ENCODE measurements at regions not wholly inside any gene's neighbourhood (a gene's known extent, or its start where the extent isn't known, plus 50 kb on each side); places are given as distances from the start of the nearest gene placed in this dataset.

DNA sequence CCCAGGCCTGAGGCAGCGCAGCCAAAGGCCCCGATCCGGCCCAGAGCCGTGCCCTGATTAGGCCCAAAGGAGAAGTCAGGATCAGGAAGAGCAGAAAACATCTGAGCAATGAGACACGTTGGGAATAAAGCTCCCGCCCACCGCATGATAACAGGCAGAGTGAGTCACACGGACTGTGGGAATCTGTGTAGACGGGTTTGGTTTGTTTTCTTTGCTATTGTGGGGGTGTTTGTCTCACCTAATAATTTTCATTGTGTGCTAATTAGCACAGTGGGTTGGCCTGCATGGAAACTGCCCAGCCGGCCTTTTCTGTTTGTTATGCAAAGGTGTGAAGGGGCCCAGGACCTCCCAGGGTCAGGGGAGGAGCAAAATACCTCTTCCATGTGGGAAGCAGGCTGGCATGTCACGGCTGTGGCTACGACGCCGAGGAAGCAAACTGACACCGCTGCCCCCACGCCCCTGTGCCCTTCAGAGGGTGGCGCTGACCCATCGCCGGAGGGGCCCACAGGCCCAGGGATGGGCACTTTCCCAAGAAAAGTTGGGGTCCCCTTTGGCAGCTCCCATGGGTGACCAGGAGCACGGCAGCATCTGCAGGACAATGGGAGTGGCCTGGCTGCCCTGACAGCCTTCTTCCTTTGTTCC is 68.4 kb upstream of the CTDP1 start:
- Histone ChIP-seq H2AFZ (ENCODE audit: low read length) (no peak overlapping the region), H3K4me2 (ENCODE audit: low read length) (no peak overlapping the region), H4K20me1 (ENCODE audit: insufficient read depth, low read length) (no peaks in the 10 kb centered on the region), H3K4me1 (ENCODE audit: insufficient read depth, low read length, poor library complexity, severe bottlenecking) (no peaks in the 10 kb centered on the region), H3K4me3 (ENCODE audit: low read depth, low read length, poor library complexity, severe bottlenecking) (no peak overlapping the region), H3K9me2 (ENCODE audit: insufficient read depth, low read length) (no peaks in the 10 kb centered on the region), H3K9me3 (ENCODE audit: low read length) (no peaks in the 10 kb centered on the region), H3K79me2 (ENCODE audit: insufficient read depth, low read depth, low read length) (no peaks in the 10 kb centered on the region), H3K36me3 (ENCODE audit: insufficient read depth, low read length) (no peaks in the 10 kb centered on the region), H3K27ac (ENCODE audit: low read depth, low read length, poor library complexity, severe bottlenecking) (no peak overlapping the region)
- ChIA-PET CTCF (ENCODE audit: unreplicated experiment) (no interaction called here), POLR2A (no interaction called here)
- TF ChIP-seq, protein P1, sequence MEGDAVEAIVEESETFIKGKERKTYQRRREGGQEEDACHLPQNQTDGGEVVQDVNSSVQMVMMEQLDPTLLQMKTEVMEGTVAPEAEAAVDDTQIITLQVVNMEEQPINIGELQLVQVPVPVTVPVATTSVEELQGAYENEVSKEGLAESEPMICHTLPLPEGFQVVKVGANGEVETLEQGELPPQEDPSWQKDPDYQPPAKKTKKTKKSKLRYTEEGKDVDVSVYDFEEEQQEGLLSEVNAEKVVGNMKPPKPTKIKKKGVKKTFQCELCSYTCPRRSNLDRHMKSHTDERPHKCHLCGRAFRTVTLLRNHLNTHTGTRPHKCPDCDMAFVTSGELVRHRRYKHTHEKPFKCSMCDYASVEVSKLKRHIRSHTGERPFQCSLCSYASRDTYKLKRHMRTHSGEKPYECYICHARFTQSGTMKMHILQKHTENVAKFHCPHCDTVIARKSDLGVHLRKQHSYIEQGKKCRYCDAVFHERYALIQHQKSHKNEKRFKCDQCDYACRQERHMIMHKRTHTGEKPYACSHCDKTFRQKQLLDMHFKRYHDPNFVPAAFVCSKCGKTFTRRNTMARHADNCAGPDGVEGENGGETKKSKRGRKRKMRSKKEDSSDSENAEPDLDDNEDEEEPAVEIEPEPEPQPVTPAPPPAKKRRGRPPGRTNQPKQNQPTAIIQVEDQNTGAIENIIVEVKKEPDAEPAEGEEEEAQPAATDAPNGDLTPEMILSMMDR (conservative IDR thresholded peaks at IDR 0.05; ENCODE audit: low read length): no peak
- TF ChIP-seq EZH2phosphoT487 (IDR thresholded peaks at IDR 0.05; ENCODE audit: borderline replicate concordance, low read depth, low read length): no peak
- DNase-seq (ENCODE audit: low spot score): no peak
- intact Hi-C loops (cut with micrococcal nuclease; ENCODE audit: unreplicated experiment): no loop called here
- BruUV-seq (replicated peaks): no TSS peak

GRCh38 chr18:79612291-79613108 is 67.1 kb upstream of the CTDP1 start:
- no TSS peak for BruUV-seq (replicated peaks)
- intact Hi-C loops (cut with micrococcal nuclease; ENCODE audit: unreplicated experiment): no loop called here
- no peaks in the 10 kb centered on the region for H3K9me3 ChIP-seq (ENCODE audit: low read length)
- no peaks in the 10 kb centered on the region for H3K9me2 ChIP-seq (ENCODE audit: insufficient read depth, low read length)
- no peak overlapping the region for H3K27ac ChIP-seq (ENCODE audit: low read depth, low read length, poor library complexity, severe bottlenecking)
- no peaks in the 10 kb centered on the region for H3K36me3 ChIP-seq (ENCODE audit: insufficient read depth, low read length)
- DNase-seq (ENCODE audit: low spot score): no peak
- H3K79me2 ChIP-seq (ENCODE audit: insufficient read depth, low read depth, low read length): no peaks in the 10 kb centered on the region
- no peak overlapping the region for H3K4me3 ChIP-seq (ENCODE audit: low read depth, low read length, poor library complexity, severe bottlenecking)
- H4K20me1 ChIP-seq (ENCODE audit: insufficient read depth, low read length): no peaks in the 10 kb centered on the region
- TF ChIP-seq EZH2phosphoT487 (IDR thresholded peaks at IDR 0.05; ENCODE audit: borderline replicate concordance, low read depth, low read length): no peak
- TF ChIP-seq, protein P1 (conservative IDR thresholded peaks at IDR 0.05; ENCODE audit: low read length): no peak
- no peaks in the 10 kb centered on the region for H3K4me1 ChIP-seq (ENCODE audit: insufficient read depth, low read length, poor library complexity, severe bottlenecking)
- ChIA-PET CTCF (ENCODE audit: unreplicated experiment) (no interaction called here), POLR2A (no interaction called here)
- H3K4me2 ChIP-seq (ENCODE audit: low read length): no peak overlapping the region
- no peak overlapping the region for H2AFZ ChIP-seq (ENCODE audit: low read length)

Data from OCI-LY7 (cell line).